ENCODE measurements at regions not wholly inside any gene's neighbourhood (a gene's known extent, or its start where the extent isn't known, plus 50 kb on each side); places are given as distances from the start of the nearest gene placed in this dataset.

DNA sequence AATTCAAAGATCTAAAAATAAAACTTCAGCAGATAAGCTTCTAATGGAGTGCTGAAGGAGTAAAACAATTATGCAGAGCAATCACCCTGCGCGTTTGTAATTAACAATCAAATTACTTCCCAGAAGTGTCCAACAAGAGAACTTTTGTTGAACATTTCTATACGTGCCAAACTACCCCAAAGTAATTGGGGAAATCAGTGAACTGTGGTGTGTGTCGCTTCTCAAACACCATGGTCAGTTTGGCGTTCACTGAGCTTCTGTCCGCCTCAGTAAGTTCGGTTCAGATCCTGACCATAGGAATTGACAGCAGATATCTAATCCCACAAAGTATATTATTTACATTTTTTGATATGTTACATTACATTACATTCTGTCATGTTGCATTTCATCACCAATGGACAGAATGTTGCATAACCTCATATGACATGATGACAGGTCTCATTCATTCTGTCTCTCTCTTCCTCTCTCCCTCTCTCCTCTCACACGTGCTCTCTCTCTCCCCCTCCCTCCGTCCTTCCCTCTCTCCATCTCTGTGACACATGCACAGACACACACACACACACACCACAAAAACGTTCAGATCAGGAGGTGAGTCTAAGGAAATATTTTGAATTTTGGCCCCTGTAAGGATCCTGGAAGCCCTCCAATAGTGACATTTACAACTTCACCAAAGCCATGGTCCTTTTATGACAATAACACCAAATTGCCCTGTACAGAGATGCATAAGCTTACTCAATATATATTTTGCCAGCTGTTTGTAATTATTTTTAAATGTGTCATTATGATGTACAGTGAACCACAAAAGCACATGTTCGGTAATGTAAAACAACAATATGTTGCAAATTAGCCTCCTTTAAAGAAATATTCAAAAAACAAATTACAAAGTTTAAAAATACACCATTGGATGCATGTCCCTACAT lies 269.2 kb downstream of the FIGN start:
- no peak for TF ChIP-seq NRF1 (conservative IDR thresholded peaks at IDR 0.05 in 1 of 2, IDR thresholded peaks at IDR 0.05 in 1 of 2)
- TF ChIP-seq POLR2A (conservative IDR thresholded peaks at IDR 0.05) = no peak
- TF ChIP-seq RBM14 (IDR thresholded peaks at IDR 0.05; ENCODE audit: borderline replicate concordance, insufficient read depth, low read depth, low read length) = no peak
- TF ChIP-seq POLR2AphosphoS5 (IDR thresholded peaks at IDR 0.05; ENCODE audit: control insufficient read depth, insufficient read depth, low read depth, low read length) = no peak
- TF ChIP-seq, protein P1, sequence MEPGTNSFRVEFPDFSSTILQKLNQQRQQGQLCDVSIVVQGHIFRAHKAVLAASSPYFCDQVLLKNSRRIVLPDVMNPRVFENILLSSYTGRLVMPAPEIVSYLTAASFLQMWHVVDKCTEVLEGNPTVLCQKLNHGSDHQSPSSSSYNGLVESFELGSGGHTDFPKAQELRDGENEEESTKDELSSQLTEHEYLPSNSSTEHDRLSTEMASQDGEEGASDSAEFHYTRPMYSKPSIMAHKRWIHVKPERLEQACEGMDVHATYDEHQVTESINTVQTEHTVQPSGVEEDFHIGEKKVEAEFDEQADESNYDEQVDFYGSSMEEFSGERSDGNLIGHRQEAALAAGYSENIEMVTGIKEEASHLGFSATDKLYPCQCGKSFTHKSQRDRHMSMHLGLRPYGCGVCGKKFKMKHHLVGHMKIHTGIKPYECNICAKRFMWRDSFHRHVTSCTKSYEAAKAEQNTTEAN (CRISPR knock-in tag; IDR thresholded peaks at IDR 0.05) = no peak
- TF ChIP-seq ILF3 (IDR thresholded peaks at IDR 0.05; ENCODE audit: borderline replicate concordance) = no peak
- TF ChIP-seq ZNF280B (CRISPR knock-in tag; IDR thresholded peaks at IDR 0.05) = no peak
- no peak for TF ChIP-seq ZNF253 (CRISPR knock-in tag; conservative IDR thresholded peaks at IDR 0.05)
- no peak for TF ChIP-seq EZH2 (IDR thresholded peaks at IDR 0.05; ENCODE audit: borderline replicate concordance, low read depth, low read length)
- no peak for TF ChIP-seq USF2 (CRISPR knock-in tag; IDR thresholded peaks at IDR 0.05)
- no peak for TF ChIP-seq FOXK2 (conservative IDR thresholded peaks at IDR 0.05 in 1 of 2, IDR thresholded peaks at IDR 0.05 in 1 of 2; ENCODE audit: low read depth in 2 of 2)
- no peak for TF ChIP-seq TBP (optimal IDR thresholded peaks at IDR 0.05; ENCODE audit: low read depth, low read length)
- TF ChIP-seq KLF10 (CRISPR knock-in tag; IDR thresholded peaks at IDR 0.05) = no peak
- TF ChIP-seq PHF8 (IDR thresholded peaks at IDR 0.05; ENCODE audit: borderline replicate concordance, low read length) = no peak
